Endothelial cell of umbilical vein (primary cell): ENCODE measurements at regions not wholly inside any gene's neighbourhood (a gene's known extent, or its start where the extent isn't known, plus 50 kb on each side); places are given as distances from the start of the nearest gene placed in this dataset.

ENCODE experiments used
- JUN ChIP-seq: IDR thresholded peaks from 2 replicates; pipeline ENCODE4 v1.6.1; 2011; ENCODE audit warnings: borderline replicate concordance, low read depth; ENCODE audit not compliant: insufficient read length, insufficient read depth
- POLR2A ChIP-seq: IDR thresholded peaks from 2 replicates; pipeline ENCODE4 v1.6.1; 2012; ENCODE audit warnings: low read depth, mild to moderate bottlenecking, control low read depth, low read length
- POLR2AphosphoS5 ChIP-seq: IDR thresholded peaks from 2 replicates; pipeline ENCODE4 v1.6.1; 2012; ENCODE audit warnings: low read depth, mild to moderate bottlenecking, control low read depth, low read length, moderate library complexity; ENCODE audit not compliant: insufficient read depth
- TF ChIP-seq, protein P1 (sequence below), 2 donors: IDR thresholded peaks; 1 replicate in 1 of 2; 2 replicates in 1 of 2; pipeline ENCODE4 v1.5.1; 2011; ENCODE audit warnings: low read length in 2 of 2, mild to moderate bottlenecking in 2 of 2, moderate library complexity in 2 of 2, control low read depth in 1 of 2, inconsistent platforms in 1 of 2, low read depth in 1 of 2; ENCODE audit not compliant: insufficient read depth in 1 of 2; ENCODE audit errors: extremely low read depth in 1 of 2

DNA sequence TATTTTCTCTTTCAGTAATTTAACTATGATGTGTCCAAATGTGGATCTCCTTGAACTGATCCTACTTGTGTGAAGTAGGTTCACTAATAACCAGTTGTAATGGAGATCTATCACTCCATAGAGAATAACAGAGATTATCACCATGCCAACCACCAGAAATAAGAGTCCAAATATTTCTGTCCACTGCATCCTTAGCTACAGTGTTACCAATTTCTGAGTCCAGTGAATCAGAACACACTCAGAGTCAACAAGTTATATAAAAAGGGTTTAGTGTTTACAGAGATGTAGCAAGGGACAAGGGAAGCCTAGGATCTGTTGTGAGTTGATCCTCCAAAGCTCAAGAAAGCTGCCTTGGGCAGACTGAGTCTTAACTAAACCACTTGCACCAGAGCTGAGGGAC is 882.8 kb downstream of the TBC1D32 start:
- TF ChIP-seq, protein P1, sequence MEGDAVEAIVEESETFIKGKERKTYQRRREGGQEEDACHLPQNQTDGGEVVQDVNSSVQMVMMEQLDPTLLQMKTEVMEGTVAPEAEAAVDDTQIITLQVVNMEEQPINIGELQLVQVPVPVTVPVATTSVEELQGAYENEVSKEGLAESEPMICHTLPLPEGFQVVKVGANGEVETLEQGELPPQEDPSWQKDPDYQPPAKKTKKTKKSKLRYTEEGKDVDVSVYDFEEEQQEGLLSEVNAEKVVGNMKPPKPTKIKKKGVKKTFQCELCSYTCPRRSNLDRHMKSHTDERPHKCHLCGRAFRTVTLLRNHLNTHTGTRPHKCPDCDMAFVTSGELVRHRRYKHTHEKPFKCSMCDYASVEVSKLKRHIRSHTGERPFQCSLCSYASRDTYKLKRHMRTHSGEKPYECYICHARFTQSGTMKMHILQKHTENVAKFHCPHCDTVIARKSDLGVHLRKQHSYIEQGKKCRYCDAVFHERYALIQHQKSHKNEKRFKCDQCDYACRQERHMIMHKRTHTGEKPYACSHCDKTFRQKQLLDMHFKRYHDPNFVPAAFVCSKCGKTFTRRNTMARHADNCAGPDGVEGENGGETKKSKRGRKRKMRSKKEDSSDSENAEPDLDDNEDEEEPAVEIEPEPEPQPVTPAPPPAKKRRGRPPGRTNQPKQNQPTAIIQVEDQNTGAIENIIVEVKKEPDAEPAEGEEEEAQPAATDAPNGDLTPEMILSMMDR (IDR thresholded peaks at IDR 0.05; ENCODE audit: extremely low read depth in 1 of 2, insufficient read depth in 1 of 2, low read depth in 1 of 2, low read length in 2 of 2): no peak
- TF ChIP-seq JUN: no peak
- TF ChIP-seq POLR2A: no peak
- no peak for TF ChIP-seq POLR2AphosphoS5
